GM12878 (cell line): ENCODE measurements at regions not wholly inside any gene's neighbourhood (a gene's known extent, or its start where the extent isn't known, plus 50 kb on each side); places are given as distances from the start of the nearest gene placed in this dataset.

Experiments
- ATAC-seq: fragments of 200-7000 bp; cut with Tn5 transposase; 3 replicates; pipeline ENCODE4 v1.9.1; 2020; ENCODE audit warnings: mild to moderate bottlenecking, moderate library complexity
- BruUV-seq: library from RNA; stranded (reverse); fragments of 400-500 nt; replicated peaks from 2 replicates; lab custom pipeline; 2021; lab: Mats Ljungman, UMichigan
- CTCF ChIA-PET: fragments of 300-600 bp; sonication (Branson Sonifier 250); formaldehyde crosslinking; extraction: SDS; loops from one replicate; lab custom pipeline; 2021; ENCODE audit warnings: inconsistent platforms; lab: Yijun Ruan, JAX
- POLR2A ChIA-PET: fragments of 350-600 bp; formaldehyde crosslinking; extraction: SDS; loops from one replicate; lab custom pipeline; 2021; ENCODE audit warnings: inconsistent platforms; lab: Charles Lee
- RAD21 ChIA-PET: fragments of 300-600 bp; sonication (Branson Sonifier 250); formaldehyde crosslinking; loops from one replicate; lab custom pipeline; 2023; ENCODE audit warnings: antibody characterized with exemption; ENCODE audit not compliant: unreplicated experiment; lab: Charles Lee
- SMC1A ChIA-PET: fragments of 300-600 bp; sonication (Branson Sonifier 250); formaldehyde crosslinking; loops from one replicate; lab custom pipeline; 2023; ENCODE audit not compliant: unreplicated experiment, uncharacterized antibody; lab: Charles Lee
- DNase-seq: peaks from one replicate; pipeline ENCODE4 v3.0.0-alpha.2; 2011; ENCODE audit warnings: low read depth, low spot score
- FAIRE-seq: peaks from 3 replicates; lab custom pipeline; 2011; peaks lifted over from hg19 to GRCh38; lab: Jason Lieb, UNC
- H2AFZ ChIP-seq: 2 replicates; pipeline ENCODE4 v1.6.0; 2011; ENCODE audit warnings: low read depth, low read length, control low read depth; ENCODE audit not compliant: control insufficient read depth
- H3K27ac ChIP-seq: 2 replicates; pipeline ENCODE4 v1.5.1; 2011; ENCODE audit warnings: control low read depth; ENCODE audit not compliant: control insufficient read depth, insufficient read depth
- H3K27me3 ChIP-seq, 2 experiments: replicated peaks in 1 of 2; 2 replicates each; pipeline versions ENCODE4 v1.6.0 to v1.6.1; 2011; ENCODE audit warnings: low read length in 1 of 2; ENCODE audit not compliant: control insufficient read depth in 2 of 2, insufficient read depth in 2 of 2
- H3K36me3 ChIP-seq, 2 experiments: 2 replicates each; pipeline ENCODE4 v1.5.1; 2011; ENCODE audit warnings: low read length in 1 of 2; ENCODE audit not compliant: control insufficient read depth in 2 of 2, insufficient read depth in 2 of 2
- H3K4me1 ChIP-seq: 2 replicates; pipeline ENCODE4 v1.6.1; 2011; ENCODE audit warnings: mild to moderate bottlenecking, low read length, moderate library complexity, mixed read lengths; ENCODE audit not compliant: control insufficient read depth, insufficient read depth
- H3K4me2 ChIP-seq: 2 replicates; pipeline ENCODE4 v1.6.0; 2011; ENCODE audit warnings: control low read depth; ENCODE audit not compliant: control insufficient read depth, insufficient read depth
- H3K4me3 ChIP-seq: fragments of 200-600 bp; sonication (generic); 2 replicates; pipeline ENCODE4 v1.5.1; 2016
- H3K79me2 ChIP-seq: 2 replicates; pipeline ENCODE4 v1.6.0; 2011; ENCODE audit warnings: low read length; ENCODE audit not compliant: control insufficient read depth, insufficient read depth
- H3K9ac ChIP-seq: 2 replicates; pipeline ENCODE4 v1.8.0; 2011; ENCODE audit warnings: low read length, control low read depth, mixed read lengths; ENCODE audit not compliant: control insufficient read depth, insufficient read depth
- H3K9me3 ChIP-seq: replicated peaks from 3 replicates; pipeline ENCODE4 v1.5.1; 2011; ENCODE audit warnings: mild to moderate bottlenecking, low read length; ENCODE audit not compliant: control insufficient read depth, insufficient read depth
- H4K20me1 ChIP-seq: 2 replicates; pipeline ENCODE4 v1.6.0; 2011; ENCODE audit not compliant: control insufficient read depth, insufficient read depth
- BMI1 ChIP-seq: fragments of 450-650 bp; IDR thresholded peaks from 2 replicates; pipeline ENCODE4 v1.6.1; 2016; ENCODE audit warnings: mild to moderate bottlenecking, moderate library complexity, borderline replicate concordance
- HSF1 ChIP-seq: fragments of 150-350 bp; IDR thresholded peaks from 2 replicates; pipeline ENCODE4 v1.6.1; 2014; ENCODE audit warnings: mild to moderate bottlenecking, low read depth, low read length
- PML ChIP-seq: IDR thresholded peaks from 2 replicates; pipeline ENCODE4 v1.6.1; 2012; ENCODE audit warnings: low read length, inconsistent platforms
- RCOR1 ChIP-seq: conservative IDR thresholded peaks from 2 replicates; pipeline ENCODE4 v1.6.1; 2012; ENCODE audit warnings: low read depth, low read length, improper control_type of control experiment
- SKIL ChIP-seq: fragments of 450-650 bp; IDR thresholded peaks from 2 replicates; pipeline ENCODE4 v1.6.1; 2017; ENCODE audit warnings: mild to moderate bottlenecking, low read depth, inconsistent platforms; ENCODE audit not compliant: poor library complexity, severe bottlenecking
- SUZ12 ChIP-seq: fragments of 200-600 bp; sonication (generic); IDR thresholded peaks from one replicate; pipeline ENCODE4 v1.6.1; 2018; ENCODE audit warnings: antibody characterized with exemption, mild to moderate bottlenecking; ENCODE audit not compliant: unreplicated experiment
- USF1 ChIP-seq: IDR thresholded peaks from 2 replicates; pipeline ENCODE4 v1.6.1; 2011; ENCODE audit warnings: borderline replicate concordance, low read depth, mild to moderate bottlenecking, moderate library complexity, mixed read lengths, low read length; ENCODE audit not compliant: insufficient read depth; ENCODE audit errors: extremely low read length
- ZBED1 ChIP-seq: IDR thresholded peaks from 2 replicates; pipeline ENCODE4 v1.6.1; 2016; ENCODE audit warnings: borderline replicate concordance
- ZNF622 ChIP-seq: fragments of 450-650 bp; IDR thresholded peaks from 2 replicates; pipeline ENCODE4 v1.6.1; 2017; ENCODE audit warnings: mild to moderate bottlenecking, inconsistent platforms
- WGBS: methylation state at CpG from one replicate; pipeline ENCODE4 v1.1.6; 2016; ENCODE audit warnings: low lambda C conversion rate; ENCODE audit not compliant: insufficient replicate concordance, insufficient coverage; ENCODE audit errors: missing lambda C conversion rate; 5-methylcytosine and 5-hydroxymethylcytosine counted together
- in situ Hi-C: fragments of 300-500 bp; cut with MboI; formaldehyde crosslinking; loops from 9 replicates; pipeline ENCODE4 v1.14.3; 2018; ENCODE audit warnings: mixed read lengths
- intact Hi-C: fragments of 100-400 bp; cut with micrococcal nuclease; formaldehyde crosslinking; loops from one replicate; pipeline ENCODE4 v1.14.2; 2022; ENCODE audit not compliant: unreplicated experiment
- TF ChIP-seq, protein P1 (sequence below): fragments of 450-650 bp; formaldehyde crosslinking; IDR thresholded peaks from 2 replicates; pipeline ENCODE4 v1.5.0; 2022; ENCODE audit warnings: mild to moderate bottlenecking, missing genetic modification characterization
- TF ChIP-seq, protein P2 (sequence below): IDR thresholded peaks from 2 replicates; pipeline ENCODE4 v1.6.1; 2012; ENCODE audit warnings: low read depth, low read length, improper control_type of control experiment

GRCh38 chr13:50651922-50652321 is 191.6 kb downstream of the DLEU7 start:
- Histone ChIP-seq H3K27me3 (no peaks in the 10 kb centered on the region), H4K20me1 (no peaks in the 10 kb centered on the region), H3K4me3 (no peak overlapping the region), H3K27ac (no peak overlapping the region), H3K9ac (no peak overlapping the region), H3K4me2 (no peak overlapping the region), H3K36me3 (no peaks in the 10 kb centered on the region), H2AFZ (no peak overlapping the region), H3K4me1 (no peaks in the 10 kb centered on the region), H3K79me2 (no peaks in the 10 kb centered on the region), H3K9me3 (no peaks in the 10 kb centered on the region)
- 44% methylated on average over 3 of the region's 3 CpGs for WGBS
- SMC1A ChIA-PET: interaction anchor here (0.8 to 3.2 kb wide), 7 partner anchors 11 to 149 kb away, joined by 3 to 13 read pairs (median 4); no protein-coding TSS in a partner anchor
- DNase-seq (no peak), ATAC-seq (no peak), FAIRE-seq (no peak)
- POLR2A ChIA-PET: no interaction called here
- CTCF ChIA-PET: interaction anchor here (0.7 to 1.3 kb wide), 2 partner anchors 22 to 260 kb away, joined by 3 read pairs; no protein-coding TSS in a partner anchor
- RAD21 ChIA-PET: interaction anchor here (0.5 to 2.2 kb wide), 3 partner anchors 16 to 149 kb away, joined by 3 to 14 read pairs (median 4); no protein-coding TSS in a partner anchor
- intact Hi-C loops: no loop called here
- in situ Hi-C loops: no loop called here
- BruUV-seq: no TSS peak
- no peak for TF ChIP-seq USF1
- no peak for TF ChIP-seq SKIL
- TF ChIP-seq PML: no peak
- TF ChIP-seq, protein P1, sequence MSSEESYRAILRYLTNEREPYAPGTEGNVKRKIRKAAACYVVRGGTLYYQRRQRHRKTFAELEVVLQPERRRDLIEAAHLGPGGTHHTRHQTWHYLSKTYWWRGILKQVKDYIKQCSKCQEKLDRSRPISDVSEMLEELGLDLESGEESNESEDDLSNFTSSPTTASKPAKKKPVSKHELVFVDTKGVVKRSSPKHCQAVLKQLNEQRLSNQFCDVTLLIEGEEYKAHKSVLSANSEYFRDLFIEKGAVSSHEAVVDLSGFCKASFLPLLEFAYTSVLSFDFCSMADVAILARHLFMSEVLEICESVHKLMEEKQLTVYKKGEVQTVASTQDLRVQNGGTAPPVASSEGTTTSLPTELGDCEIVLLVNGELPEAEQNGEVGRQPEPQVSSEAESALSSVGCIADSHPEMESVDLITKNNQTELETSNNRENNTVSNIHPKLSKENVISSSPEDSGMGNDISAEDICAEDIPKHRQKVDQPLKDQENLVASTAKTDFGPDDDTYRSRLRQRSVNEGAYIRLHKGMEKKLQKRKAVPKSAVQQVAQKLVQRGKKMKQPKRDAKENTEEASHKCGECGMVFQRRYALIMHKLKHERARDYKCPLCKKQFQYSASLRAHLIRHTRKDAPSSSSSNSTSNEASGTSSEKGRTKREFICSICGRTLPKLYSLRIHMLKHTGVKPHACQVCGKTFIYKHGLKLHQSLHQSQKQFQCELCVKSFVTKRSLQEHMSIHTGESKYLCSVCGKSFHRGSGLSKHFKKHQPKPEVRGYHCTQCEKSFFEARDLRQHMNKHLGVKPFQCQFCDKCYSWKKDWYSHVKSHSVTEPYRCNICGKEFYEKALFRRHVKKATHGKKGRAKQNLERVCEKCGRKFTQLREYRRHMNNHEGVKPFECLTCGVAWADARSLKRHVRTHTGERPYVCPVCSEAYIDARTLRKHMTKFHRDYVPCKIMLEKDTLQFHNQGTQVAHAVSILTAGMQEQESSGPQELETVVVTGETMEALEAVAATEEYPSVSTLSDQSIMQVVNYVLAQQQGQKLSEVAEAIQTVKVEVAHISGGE: no peak
- no peak for TF ChIP-seq HSF1
- no peak for TF ChIP-seq RCOR1
- TF ChIP-seq, protein P2, sequence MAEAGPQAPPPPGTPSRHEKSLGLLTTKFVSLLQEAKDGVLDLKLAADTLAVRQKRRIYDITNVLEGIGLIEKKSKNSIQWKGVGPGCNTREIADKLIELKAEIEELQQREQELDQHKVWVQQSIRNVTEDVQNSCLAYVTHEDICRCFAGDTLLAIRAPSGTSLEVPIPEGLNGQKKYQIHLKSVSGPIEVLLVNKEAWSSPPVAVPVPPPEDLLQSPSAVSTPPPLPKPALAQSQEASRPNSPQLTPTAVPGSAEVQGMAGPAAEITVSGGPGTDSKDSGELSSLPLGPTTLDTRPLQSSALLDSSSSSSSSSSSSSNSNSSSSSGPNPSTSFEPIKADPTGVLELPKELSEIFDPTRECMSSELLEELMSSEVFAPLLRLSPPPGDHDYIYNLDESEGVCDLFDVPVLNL: no peak
- TF ChIP-seq ZBED1: no peak
- no peak for TF ChIP-seq BMI1
- no peak for TF ChIP-seq SUZ12
- no peak for TF ChIP-seq ZNF622
